AG09319 (cell line): ENCODE measurements at regions not wholly inside any gene's neighbourhood (a gene's known extent, or its start where the extent isn't known, plus 50 kb on each side); places are given as distances from the start of the nearest gene placed in this dataset.
A peak's percentile ranks its signal among the peaks of the same experiment; 100 is the strongest.
"Not testable (repeated sequence)": the region's sequence is repeated elsewhere in the genome, so short reads cannot be mapped to it uniquely, and the experiment has no call there.

Source experiments
- DNase-seq: peaks from one replicate; pipeline ENCODE4 v3.0.0-alpha.2; 2010; ENCODE audit warnings: low read depth; ENCODE audit errors: extremely low read depth
- CTCF ChIP-seq: IDR thresholded peaks from 2 replicates; pipeline ENCODE4 v1.5.1; 2011; ENCODE audit warnings: low read depth, mild to moderate bottlenecking, inconsistent platforms, low read length, moderate library complexity

- no peak for DNase-seq
- no peak for TF ChIP-seq CTCF
These were observed 149.9 kb upstream of the PRR16 start for GRCh38 chr5:120314191-120314590.

- no peak for DNase-seq
These were observed 143.5 kb upstream of the PRR16 start for GRCh38 chr5:120320626-120321025.

DNA sequence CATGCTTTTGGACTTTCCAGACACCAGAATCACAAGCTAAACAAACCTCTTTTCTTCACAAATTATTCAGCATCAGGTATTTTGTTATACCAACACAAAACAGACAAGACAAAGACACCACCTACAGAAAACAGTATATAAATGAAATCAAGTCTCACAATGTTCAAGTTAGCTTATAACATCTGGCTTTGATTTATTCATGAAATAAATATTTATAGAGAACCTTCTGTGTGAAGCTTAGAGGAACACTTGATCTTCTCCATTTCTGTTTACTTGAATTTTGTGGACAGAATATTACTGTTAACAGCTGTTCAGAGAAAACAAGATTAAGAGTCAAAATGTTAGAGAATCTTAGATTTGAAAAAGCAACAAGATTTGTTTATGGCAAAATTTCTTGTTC is 137.4 kb upstream of the PRR16 start:
- TF ChIP-seq CTCF: no peak
- peak; percentile 16 for DNase-seq

More at GRCh38 chr5:120320626-120321025, 143.5 kb upstream of the PRR16 start:
- no peak for TF ChIP-seq CTCF

DNA sequence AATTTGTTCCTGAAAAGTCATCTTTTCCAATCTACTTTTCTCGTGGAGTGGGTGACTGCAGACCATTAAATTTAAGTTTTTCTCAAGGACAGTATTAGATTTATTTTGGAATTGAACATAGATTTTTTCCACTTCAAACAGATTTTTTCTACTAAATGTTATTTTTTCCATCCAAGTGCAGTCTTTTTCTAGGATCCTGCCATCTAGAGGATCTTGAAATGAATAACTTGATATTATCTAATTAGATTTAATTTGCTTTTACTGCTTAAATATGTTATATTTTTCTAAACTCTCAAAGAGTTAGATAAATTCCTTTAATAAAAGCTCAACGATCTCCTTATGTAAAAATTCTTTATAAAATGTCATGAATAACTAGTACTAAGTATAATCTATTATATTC is 136.9 kb upstream of the PRR16 start:
- no peak for TF ChIP-seq CTCF
- no peak for DNase-seq

DNA sequence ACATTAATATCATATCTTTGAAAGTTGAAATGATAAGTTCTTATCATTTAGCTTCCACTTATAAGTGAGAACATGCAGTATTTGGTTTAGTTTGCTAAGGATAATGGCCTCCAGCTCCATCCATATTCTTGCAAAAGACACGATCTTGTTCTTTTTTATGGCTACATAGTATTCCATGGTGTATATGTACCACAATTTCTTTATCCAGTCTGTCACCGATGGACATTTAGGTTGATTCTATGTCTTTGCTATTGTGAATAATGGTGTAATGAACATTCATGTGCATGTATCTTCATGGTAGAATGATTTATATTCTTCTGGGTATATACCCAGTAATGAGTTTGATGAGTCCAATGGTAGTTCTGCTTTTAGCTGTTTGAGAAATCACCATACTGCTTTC is 135.0 kb upstream of the PRR16 start:
- TF ChIP-seq CTCF: no peak

DNA sequence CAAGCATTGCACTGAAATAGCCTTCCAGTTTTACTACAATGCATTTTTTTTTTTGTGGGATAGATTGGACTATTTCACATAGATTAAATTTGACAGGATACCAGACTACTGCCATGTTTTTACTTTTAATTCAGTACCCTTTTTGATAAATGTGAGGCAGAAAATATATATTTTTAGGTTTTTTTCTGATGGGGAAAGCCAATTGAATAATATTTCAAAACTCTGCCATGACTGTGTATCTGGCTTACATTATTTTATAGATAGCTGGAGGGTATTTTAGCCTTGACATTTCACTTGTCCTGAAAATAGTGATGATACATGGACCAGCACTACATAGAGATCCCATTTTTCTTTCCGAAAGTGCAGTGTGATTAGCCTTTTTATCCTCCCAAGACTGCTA is 133.5 kb upstream of the PRR16 start:
- DNase-seq: no peak
- no peak for TF ChIP-seq CTCF

More for the DNA sequence above, 135.0 kb upstream of the PRR16 start:
- no peak for DNase-seq

DNA sequence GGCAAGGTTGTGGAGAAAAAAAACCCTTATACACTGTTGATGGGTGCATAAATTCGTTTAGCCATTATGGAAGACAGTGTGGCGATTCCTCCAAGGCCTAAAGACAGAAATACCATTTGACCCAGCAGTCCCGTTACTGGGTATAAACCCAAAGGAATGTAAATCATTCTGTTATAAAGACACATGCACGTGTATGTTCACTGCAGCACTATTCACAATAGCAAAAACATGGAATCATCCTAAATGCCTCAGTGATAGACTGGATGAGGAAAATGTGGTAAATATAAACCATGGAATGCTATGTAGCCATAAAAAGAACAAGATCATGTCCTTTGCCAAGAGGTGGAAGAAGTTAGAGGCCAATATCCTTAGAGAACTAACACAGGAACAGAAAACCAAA is 119.9 kb upstream of the PRR16 start:
- TF ChIP-seq CTCF: no peak
- DNase-seq: no peak

DNA sequence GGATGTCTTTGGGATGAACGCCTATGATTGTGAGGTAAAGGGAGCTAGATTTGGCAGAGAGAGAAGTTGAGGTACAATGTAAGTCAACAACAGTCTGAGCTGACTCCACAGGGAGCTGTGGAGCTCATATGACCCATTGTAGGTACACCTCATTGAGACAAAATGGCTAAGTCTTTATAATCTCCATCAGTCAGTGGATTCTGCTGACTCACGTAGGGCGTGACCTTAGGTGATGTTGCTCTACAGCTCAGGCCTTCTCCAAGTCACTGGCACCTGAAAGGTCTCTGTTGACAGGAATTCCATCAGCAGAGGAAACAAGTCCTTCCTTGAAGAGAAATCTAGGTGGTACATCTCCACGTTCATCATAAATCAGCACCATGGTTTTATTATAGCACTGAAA is 118.2 kb upstream of the PRR16 start:
- TF ChIP-seq CTCF: no peak
- no peak for DNase-seq

GRCh38 chr5:120351071-120351470 is 113.0 kb upstream of the PRR16 start:
- not testable (repeated sequence) for DNase-seq
